Neural crest cell (in vitro differentiated cells): ENCODE measurements at regions not wholly inside any gene's neighbourhood (a gene's known extent, or its start where the extent isn't known, plus 50 kb on each side); places are given as distances from the start of the nearest gene placed in this dataset.

ENCODE experiments used
- DNase-seq: peaks from one replicate; pipeline ENCODE4 v3.0.0; 2021; ENCODE audit warnings: low read depth, mixed read lengths, low spot score
- H3K27ac Mint-ChIP-seq: one replicate; pipeline ENCODE4 v1.8.0; 2021; ENCODE audit warnings: mild to moderate bottlenecking, mixed read lengths; ENCODE audit not compliant: unreplicated experiment
- H3K27me3 Mint-ChIP-seq: 2 replicates; pipeline ENCODE4 v1.8.0; 2021; ENCODE audit warnings: low read depth, mild to moderate bottlenecking, mixed read lengths
- H3K36me3 Mint-ChIP-seq: 2 replicates; pipeline ENCODE4 v1.8.0; 2021; ENCODE audit warnings: low read depth, mild to moderate bottlenecking, mixed read lengths
- H3K4me1 Mint-ChIP-seq: 2 replicates; pipeline ENCODE4 v1.8.0; 2021; ENCODE audit warnings: mixed read lengths
- H3K4me3 Mint-ChIP-seq: one replicate; pipeline ENCODE4 v1.8.0; 2021; ENCODE audit warnings: mild to moderate bottlenecking, mixed read lengths
- H3K9me3 Mint-ChIP-seq: 2 replicates; pipeline ENCODE4 v1.8.0; 2021; ENCODE audit warnings: mixed read lengths
- CTCF ChIP-seq: fragments of 200-600 bp; sonication (generic); conservative IDR thresholded peaks from 2 replicates; pipeline ENCODE4 v1.5.0; 2021; ENCODE audit warnings: antibody characterized with exemption, mild to moderate bottlenecking

- H3K9me3 Mint-ChIP-seq = peaks cover 9% of the 10 kb centered on the region
- peaks cover 70% of the 10 kb centered on the region for H3K4me1 Mint-ChIP-seq
- H3K27ac Mint-ChIP-seq = peak overlapping the region; percentile 95
- no peak overlapping the region for H3K4me3 Mint-ChIP-seq
- no peak for TF ChIP-seq CTCF
- no peak for DNase-seq
- no peaks in the 10 kb centered on the region for H3K27me3 Mint-ChIP-seq
- peaks cover 13% of the 10 kb centered on the region for H3K36me3 Mint-ChIP-seq
These were observed 296.7 kb upstream of the USP25 start for GRCh38 chr21:15433091-15433490.

GRCh38 chr21:15434163-15434905, 295.4 kb upstream of the USP25 start:
- DNase-seq = no peak
- no peak for TF ChIP-seq CTCF
- Mint-ChIP-seq H3K4me1 (peaks cover 82% of the 10 kb centered on the region), H3K4me3 (no peak overlapping the region), H3K27me3 (no peaks in the 10 kb centered on the region), H3K9me3 (peaks cover 9% of the 10 kb centered on the region), H3K36me3 (peaks cover 13% of the 10 kb centered on the region), H3K27ac (peak overlapping the region; percentile 24)

GRCh38 chr21:15436031-15436430, 293.8 kb upstream of the USP25 start:
- Mint-ChIP-seq H3K9me3 (peaks cover 7% of the 10 kb centered on the region), H3K4me1 (peaks cover 79% of the 10 kb centered on the region), H3K27me3 (no peaks in the 10 kb centered on the region)

GRCh38 chr21:15437883-15438282, 291.9 kb upstream of the USP25 start:
- no peak for TF ChIP-seq CTCF
- Mint-ChIP-seq H3K27ac (peak overlapping the region; percentile 83), H3K36me3 (peaks cover 9% of the 10 kb centered on the region), H3K4me3 (peak overlapping the region; percentile 52), H3K9me3 (peaks cover 3% of the 10 kb centered on the region), H3K4me1 (peaks cover 81% of the 10 kb centered on the region), H3K27me3 (no peaks in the 10 kb centered on the region)
- DNase-seq = no peak

More at GRCh38 chr21:15436031-15436430, 293.8 kb upstream of the USP25 start:
- H3K27ac Mint-ChIP-seq = peak overlapping the region; percentile 21
- peaks cover 13% of the 10 kb centered on the region for H3K36me3 Mint-ChIP-seq
- no peak for TF ChIP-seq CTCF
- H3K4me3 Mint-ChIP-seq = no peak overlapping the region
- DNase-seq = no peak

- TF ChIP-seq CTCF = no peak
- Mint-ChIP-seq H3K27ac (peak overlapping the region; percentile 9), H3K36me3 (peaks cover 2% of the 10 kb centered on the region), H3K4me3 (no peak overlapping the region), H3K27me3 (no peaks in the 10 kb centered on the region), H3K4me1 (peaks cover 84% of the 10 kb centered on the region), H3K9me3 (no peaks in the 10 kb centered on the region)
- no peak for DNase-seq
These were observed 290.1 kb upstream of the USP25 start for GRCh38 chr21:15439726-15440125.
